IMR-90 (cell line): ENCODE measurements at regions not wholly inside any gene's neighbourhood (a gene's known extent, or its start where the extent isn't known, plus 50 kb on each side); places are given as distances from the start of the nearest gene placed in this dataset.
A peak's percentile ranks its signal among the peaks of the same experiment; 100 is the strongest.

Experiments used
- ATAC-seq: fragments of 200-7000 bp; cut with Tn5 transposase; 2 replicates; pipeline ENCODE4 v1.9.1; 2020; ENCODE audit warnings: low read depth, mild to moderate bottlenecking, moderate library complexity
- BruUV-seq: library from RNA; stranded (reverse); fragments of 400-500 nt; replicated peaks from 2 replicates; lab custom pipeline; 2021; lab: Mats Ljungman, UMichigan
- CTCF ChIA-PET: fragments of 300-600 bp; formaldehyde crosslinking; extraction: SDS; loops from one replicate; lab custom pipeline; 2021; ENCODE audit warnings: antibody characterized with exemption; lab: Yijun Ruan, JAX
- POLR2A ChIA-PET: fragments of 300-600 bp; sonication (Branson Sonifier 250); formaldehyde crosslinking; loops from one replicate; lab custom pipeline; 2022; ENCODE audit warnings: antibody characterized with exemption; ENCODE audit not compliant: unreplicated experiment; lab: Charles Lee
- DNase-seq: peaks from one replicate; pipeline ENCODE4 v3.0.0; 2013
- H2AFZ ChIP-seq: replicated peaks from 2 replicates; pipeline ENCODE3; 2013; ENCODE audit warnings: low read length, mild to moderate bottlenecking; ENCODE audit not compliant: poor library complexity
- H2AK5ac ChIP-seq: 2 replicates; pipeline ENCODE4 v1.6.1; 2013; ENCODE audit warnings: low read depth, low read length, inconsistent platforms
- H2AK9ac ChIP-seq: replicated peaks from 2 replicates; pipeline ENCODE3; 2013; ENCODE audit warnings: mild to moderate bottlenecking, low read depth, low read length, moderate library complexity; ENCODE audit not compliant: poor library complexity
- H2BK120ac ChIP-seq: 2 replicates; pipeline ENCODE4 v1.6.1; 2013; ENCODE audit warnings: low read depth, low read length, inconsistent platforms
- H2BK15ac ChIP-seq: 3 replicates; pipeline ENCODE4 v1.6.1; 2013; ENCODE audit warnings: low read depth, low read length, inconsistent platforms
- H2BK20ac ChIP-seq: 2 replicates; pipeline ENCODE4 v1.6.1; 2013; ENCODE audit warnings: low read depth, mild to moderate bottlenecking, inconsistent platforms, low read length, moderate library complexity
- H2BK5ac ChIP-seq: 2 replicates; pipeline ENCODE4 v1.6.1; 2013; ENCODE audit warnings: mild to moderate bottlenecking, low read depth, low read length, inconsistent platforms; ENCODE audit not compliant: poor library complexity, severe bottlenecking
- H3K14ac ChIP-seq: replicated peaks from 2 replicates; pipeline ENCODE4 v1.6.1; 2013; ENCODE audit warnings: low read depth, low read length, inconsistent platforms
- H3K18ac ChIP-seq: 2 replicates; pipeline ENCODE4 v1.6.1; 2013; ENCODE audit warnings: low read depth, low read length, control low read depth
- H3K23ac ChIP-seq: 2 replicates; pipeline ENCODE4 v1.6.1; 2013; ENCODE audit warnings: low read depth, low read length, inconsistent platforms
- H3K27ac ChIP-seq: 2 replicates; pipeline ENCODE4 v1.5.1; 2013; ENCODE audit warnings: mild to moderate bottlenecking, control low read depth, low read length; ENCODE audit not compliant: insufficient read depth
- H3K27me3 ChIP-seq: 2 replicates; pipeline ENCODE4 v1.6.1; 2013; ENCODE audit warnings: low read length; ENCODE audit not compliant: control insufficient read depth, insufficient read depth
- H3K36me3 ChIP-seq: 2 replicates; pipeline ENCODE4 v1.6.1; 2013; ENCODE audit warnings: low read length, mixed read lengths; ENCODE audit not compliant: control insufficient read depth, insufficient read depth
- H3K4ac ChIP-seq: 2 replicates; pipeline ENCODE4 v1.6.1; 2013; ENCODE audit warnings: low read depth, low read length, inconsistent platforms
- H3K4me1 ChIP-seq: 2 replicates; pipeline ENCODE4 v1.6.1; 2013; ENCODE audit warnings: low read length, mixed read lengths; ENCODE audit not compliant: control insufficient read depth, insufficient read depth
- H3K4me2 ChIP-seq: 2 replicates; pipeline ENCODE4 v1.6.1; 2013; ENCODE audit warnings: low read depth, mild to moderate bottlenecking, control low read depth, low read length, moderate library complexity
- H3K4me3 ChIP-seq: 2 replicates; pipeline ENCODE4 v1.5.1; 2013; ENCODE audit warnings: low read depth, mild to moderate bottlenecking, control low read depth, low read length, moderate library complexity; ENCODE audit not compliant: insufficient read depth
- H3K56ac ChIP-seq: 2 replicates; pipeline ENCODE4 v1.6.1; 2013; ENCODE audit warnings: low read length, inconsistent platforms; ENCODE audit not compliant: insufficient read depth; ENCODE audit errors: extremely low read depth
- H3K79me1 ChIP-seq, 2 experiments: 2 replicates each; pipeline ENCODE4 v1.6.1; 2013; ENCODE audit warnings: low read length in 2 of 2, inconsistent platforms in 1 of 2, low read depth in 1 of 2
- H3K9ac ChIP-seq: 2 replicates; pipeline ENCODE4 v1.6.1; 2013; ENCODE audit warnings: low read depth, low read length, control low read depth
- H3K9me1 ChIP-seq: 2 replicates; pipeline ENCODE4 v1.6.1; 2013; ENCODE audit warnings: low read length, inconsistent platforms; ENCODE audit not compliant: insufficient read depth
- H3K9me3 ChIP-seq: 2 replicates; pipeline ENCODE4 v1.6.1; 2013; ENCODE audit warnings: low read length; ENCODE audit not compliant: control insufficient read depth, insufficient read depth
- H4K20me1 ChIP-seq: 2 replicates; pipeline ENCODE4 v1.6.1; 2013; ENCODE audit warnings: low read length, inconsistent platforms; ENCODE audit not compliant: insufficient read depth
- H4K5ac ChIP-seq: 2 replicates; pipeline ENCODE4 v1.6.1; 2013; ENCODE audit warnings: mild to moderate bottlenecking, low read depth, low read length, control low read depth
- H4K8ac ChIP-seq, 2 experiments: 2 replicates each; pipeline ENCODE4 v1.6.1; 2013; ENCODE audit warnings: low read depth in 2 of 2, low read length in 2 of 2, control low read depth in 1 of 2, inconsistent platforms in 1 of 2
- H4K91ac ChIP-seq: 2 replicates; pipeline ENCODE4 v1.6.1; 2013; ENCODE audit warnings: low read depth, low read length, inconsistent platforms; ENCODE audit not compliant: insufficient read depth
- CEBPB ChIP-seq: IDR thresholded peaks from 2 replicates; pipeline ENCODE4 v1.6.1; 2012; ENCODE audit warnings: low read depth, low read length, improper control_type of control experiment
- MAFK ChIP-seq: IDR thresholded peaks from 2 replicates; pipeline ENCODE4 v1.6.1; 2012; ENCODE audit warnings: low read depth, low read length, improper control_type of control experiment
- dilution Hi-C: fragments of 300-500 bp; cut with HindIII; formaldehyde crosslinking; loops from one replicate; pipeline ENCODE4 v1.14.3; 2018; ENCODE audit warnings: low sequenced_read_pairs; ENCODE audit not compliant: unreplicated experiment
- in situ Hi-C: fragments of 300-500 bp; cut with MboI; formaldehyde crosslinking; loops from 3 replicates; pipeline ENCODE4 v1.14.3; 2019; ENCODE audit warnings: low sequenced_read_pairs, inconsistent platforms, mixed read lengths
- intact Hi-C: fragments of 100-400 bp; cut with micrococcal nuclease; formaldehyde crosslinking; loops from 2 replicates; pipeline ENCODE4 v1.10.0; 2022

- Histone ChIP-seq H3K4ac (no peak overlapping the region), H2BK120ac (no peak overlapping the region), H2AFZ (no peak overlapping the region), H4K8ac (no peak overlapping the region), H2BK15ac (no peak overlapping the region), H4K20me1 (no peaks in the 10 kb centered on the region), H3K27me3 (no peaks in the 10 kb centered on the region), H3K9me1 (peaks cover 4% of the 10 kb centered on the region; the same call in 1 of the 2 replicates), H2BK5ac (no peak overlapping the region), H2BK20ac (no peak overlapping the region), H3K18ac (no peak overlapping the region), H2AK5ac (no peak overlapping the region), H3K9me3 (no peaks in the 10 kb centered on the region), H3K23ac (no peak overlapping the region), H4K91ac (no peak overlapping the region), H2AK9ac (no peak overlapping the region), H3K27ac (no peak overlapping the region), H3K36me3 (no peaks in the 10 kb centered on the region), H3K4me3 (no peak overlapping the region), H3K4me2 (no peak overlapping the region), H3K9ac (no peak overlapping the region), H4K5ac (no peak overlapping the region), H3K56ac (no peak overlapping the region), H3K79me1 (no peaks in the 10 kb centered on the region), H3K4me1 (peaks cover 4% of the 10 kb centered on the region), H3K14ac (no peak overlapping the region)
- ATAC-seq (no peak), DNase-seq (no peak)
- TF ChIP-seq MAFK (peak; percentile 57; the same call in 1 of the 2 replicates), CEBPB (no peak)
- ChIA-PET CTCF (no interaction called here), POLR2A (no interaction called here)
- BruUV-seq = no TSS peak
- dilution Hi-C loops (no loop called here), in situ Hi-C loops (no loop called here), intact Hi-C loops (no loop called here)
These were observed 278.6 kb downstream of the SEMA3D start for GRCh38 chr7:84908196-84908793.
